ENCODE measurements at regions not wholly inside any gene's neighbourhood (a gene's known extent, or its start where the extent isn't known, plus 50 kb on each side); places are given as distances from the start of the nearest gene placed in this dataset.

- no peaks in the 10 kb centered on the region for H3K4me1 Mint-ChIP-seq
- no peaks in the 10 kb centered on the region for H3K36me3 Mint-ChIP-seq (ENCODE audit: low read depth)
- no peak for DNase-seq
- Histone ChIP-seq H3K27ac (ENCODE audit: low read depth, low read length) (no peak overlapping the region), H3K27me3 (ENCODE audit: control insufficient read depth, insufficient read depth, low read length, poor library complexity, severe bottlenecking) (peaks cover 4% of the 10 kb centered on the region), H3K4me3 (ENCODE audit: low read length) (no peak overlapping the region), H3K4me1 (ENCODE audit: control insufficient read depth, insufficient read depth, low read length) (no peaks in the 10 kb centered on the region), H3K9ac (ENCODE audit: extremely low read depth, low read length, poor library complexity, severe bottlenecking) (no peak overlapping the region), H3K9me3 (ENCODE audit: control insufficient read depth, low read length) (no peaks in the 10 kb centered on the region), H3K36me3 (ENCODE audit: control insufficient read depth, insufficient read depth, low read length) (no peaks in the 10 kb centered on the region)
- H3K27ac Mint-ChIP-seq, result no peak overlapping the region
- no peaks in the 10 kb centered on the region for H3K9me3 Mint-ChIP-seq
- TF ChIP-seq CTCF (conservative IDR thresholded peaks at IDR 0.05), result no peak
- H3K27me3 Mint-ChIP-seq (ENCODE audit: insufficient read depth), result peaks cover 6% of the 10 kb centered on the region
- H3K4me3 Mint-ChIP-seq, result no peak overlapping the region
- 83 to 94% methylated on average over 4 to 5 of the region's 5 CpGs for WGBS, 2 experiments (ENCODE audit: insufficient coverage in 1 of 2, insufficient read length in 1 of 2)
Observed at GRCh38 chr1:29631361-29631760, 395.0 kb downstream of the PTPRU start.

GRCh38 chr1:29630756-29631155 is 394.4 kb downstream of the PTPRU start:
- 86 to 97% methylated on average over 1 of the region's 1 CpG for WGBS, 2 experiments (ENCODE audit: insufficient coverage in 1 of 2, insufficient read length in 1 of 2)
- peak; percentile 10 for DNase-seq
- no peaks in the 10 kb centered on the region for H3K4me1 ChIP-seq (ENCODE audit: control insufficient read depth, insufficient read depth, low read length)
- H3K9ac ChIP-seq (ENCODE audit: extremely low read depth, low read length, poor library complexity, severe bottlenecking), result no peak overlapping the region
- H3K27ac Mint-ChIP-seq, result no peak overlapping the region
- no peaks in the 10 kb centered on the region for H3K4me1 Mint-ChIP-seq
- H3K27ac ChIP-seq (ENCODE audit: low read depth, low read length), result no peak overlapping the region
- no peaks in the 10 kb centered on the region for H3K9me3 ChIP-seq (ENCODE audit: control insufficient read depth, low read length)
- H3K36me3 Mint-ChIP-seq (ENCODE audit: low read depth), result no peaks in the 10 kb centered on the region
- peaks cover 4% of the 10 kb centered on the region for H3K27me3 ChIP-seq (ENCODE audit: control insufficient read depth, insufficient read depth, low read length, poor library complexity, severe bottlenecking)
- peaks cover 5% of the 10 kb centered on the region for H3K27me3 Mint-ChIP-seq (ENCODE audit: insufficient read depth)
- H3K9me3 Mint-ChIP-seq, result no peaks in the 10 kb centered on the region
- no peaks in the 10 kb centered on the region for H3K36me3 ChIP-seq (ENCODE audit: control insufficient read depth, insufficient read depth, low read length)
- no peak overlapping the region for H3K4me3 Mint-ChIP-seq
- TF ChIP-seq CTCF (conservative IDR thresholded peaks at IDR 0.05), result no peak
- H3K4me3 ChIP-seq (ENCODE audit: low read length), result no peak overlapping the region

GRCh38 chr1:29629814-29630516 is 393.6 kb downstream of the PTPRU start:
- Mint-ChIP-seq H3K4me1 (no peaks in the 10 kb centered on the region), H3K4me3 (no peak overlapping the region), H3K9me3 (no peaks in the 10 kb centered on the region), H3K27me3 (ENCODE audit: insufficient read depth) (peaks cover 5% of the 10 kb centered on the region), H3K36me3 (ENCODE audit: low read depth) (no peaks in the 10 kb centered on the region), H3K27ac (no peak overlapping the region)
- Histone ChIP-seq H3K4me3 (ENCODE audit: low read length) (no peak overlapping the region), H3K27me3 (ENCODE audit: control insufficient read depth, insufficient read depth, low read length, poor library complexity, severe bottlenecking) (peaks cover 4% of the 10 kb centered on the region), H3K4me1 (ENCODE audit: control insufficient read depth, insufficient read depth, low read length) (no peaks in the 10 kb centered on the region), H3K27ac (ENCODE audit: low read depth, low read length) (no peak overlapping the region), H3K9me3 (ENCODE audit: control insufficient read depth, low read length) (no peaks in the 10 kb centered on the region), H3K36me3 (ENCODE audit: control insufficient read depth, insufficient read depth, low read length) (no peaks in the 10 kb centered on the region), H3K9ac (ENCODE audit: extremely low read depth, low read length, poor library complexity, severe bottlenecking) (no peak overlapping the region)
- peak; percentile 15 for DNase-seq
- no peak for TF ChIP-seq CTCF (conservative IDR thresholded peaks at IDR 0.05)
- WGBS, 2 experiments (ENCODE audit: insufficient coverage in 1 of 2, insufficient read length in 1 of 2), result 88 to 93% methylated on average over 4 to 8 of the region's 8 CpGs

Data from endodermal cell (in vitro differentiated cells).